Fibroblast of mammary gland (primary cell): ENCODE measurements at regions not wholly inside any gene's neighbourhood (a gene's known extent, or its start where the extent isn't known, plus 50 kb on each side); places are given as distances from the start of the nearest gene placed in this dataset.

Source experiments
- DNase-seq: peaks from one replicate; pipeline ENCODE4 v3.0.0-alpha.2; 2010; ENCODE audit warnings: low read depth
- H3K4me3 ChIP-seq: 2 replicates; pipeline ENCODE4 v1.5.1; 2011; ENCODE audit warnings: low read depth, mild to moderate bottlenecking, low read length, moderate library complexity; ENCODE audit not compliant: control insufficient read depth
- CTCF ChIP-seq: conservative IDR thresholded peaks from 2 replicates; pipeline ENCODE4 v1.5.1; 2011; ENCODE audit warnings: low read depth, low read length, inconsistent platforms; ENCODE audit not compliant: control insufficient read depth, insufficient read depth

GRCh38 chr4:34845926-34846325 is 1398.4 kb downstream of the ARAP2 start:
- no peak for DNase-seq
- no peak overlapping the region for H3K4me3 ChIP-seq
- no peak for TF ChIP-seq CTCF

GRCh38 chr4:34850421-34850820 is 1393.9 kb downstream of the ARAP2 start:
- no peak overlapping the region for H3K4me3 ChIP-seq
- TF ChIP-seq CTCF: no peak
- no peak for DNase-seq

- DNase-seq: peak; percentile 17
- H3K4me3 ChIP-seq: no peak overlapping the region
- TF ChIP-seq CTCF: no peak
Observed at GRCh38 chr4:34850968-34851367, 1393.3 kb downstream of the ARAP2 start.

- no peak for TF ChIP-seq CTCF
- no peak for DNase-seq
- no peak overlapping the region for H3K4me3 ChIP-seq
Observed at GRCh38 chr4:34851411-34851810, 1392.9 kb downstream of the ARAP2 start.

- DNase-seq: no peak
- TF ChIP-seq CTCF: no peak
- no peak overlapping the region for H3K4me3 ChIP-seq
Observed at GRCh38 chr4:34854451-34854850, 1389.9 kb downstream of the ARAP2 start.

GRCh38 chr4:34861666-34862065 is 1382.6 kb downstream of the ARAP2 start:
- no peak overlapping the region for H3K4me3 ChIP-seq
- TF ChIP-seq CTCF: no peak
- DNase-seq: no peak

GRCh38 chr4:34878961-34879360 is 1365.4 kb downstream of the ARAP2 start:
- no peak for DNase-seq
- H3K4me3 ChIP-seq: no peak overlapping the region
- TF ChIP-seq CTCF: no peak
